Natural killer cell treated with Interleukin-12 subunit alpha and Interleukin-12 subunit beta and Interleukin-15 and Interleukin-18, amount 100 ng/mL, for 72 hours (primary cell): ENCODE measurements at regions not wholly inside any gene's neighbourhood (a gene's known extent, or its start where the extent isn't known, plus 50 kb on each side); places are given as distances from the start of the nearest gene placed in this dataset.

Experiments
- ATAC-seq, 2 donors: fragments of 150-1000 bp; cut with Tn5 transposase in 1 of 2; sonication (Bioruptor Pico), chemical (Tn5 transposase) in 1 of 2; 2 replicates each; pipeline ENCODE4 v1.10.0; 2021
- DNase-seq: peaks from one replicate; pipeline ENCODE4 v3.0.0; 2022; ENCODE audit warnings: low spot score
- H3K27ac Mint-ChIP-seq, 2 donors: 1 replicate in 1 of 2; 2 replicates in 1 of 2; pipeline ENCODE4 v1.8.0; 2022; ENCODE audit warnings: mixed read lengths in 2 of 2, mild to moderate bottlenecking in 1 of 2, moderate library complexity in 1 of 2
- H3K27me3 Mint-ChIP-seq, 2 donors: 1 replicate in 1 of 2; 2 replicates in 1 of 2; pipeline ENCODE4 v1.8.0; 2022; ENCODE audit warnings: mixed read lengths in 2 of 2
- H3K36me3 Mint-ChIP-seq: one replicate; pipeline ENCODE4 v1.8.0; 2022; ENCODE audit warnings: mixed read lengths
- H3K4me1 Mint-ChIP-seq, 2 donors: 1 replicate in 1 of 2; 2 replicates in 1 of 2; pipeline ENCODE4 v1.8.0; 2022; ENCODE audit warnings: low read depth in 2 of 2, mixed read lengths in 2 of 2, mild to moderate bottlenecking in 1 of 2
- H3K4me3 Mint-ChIP-seq: one replicate; pipeline ENCODE4 v1.8.0; 2022; ENCODE audit warnings: mixed read lengths
- H3K9me3 Mint-ChIP-seq: 2 replicates; pipeline ENCODE4 v1.8.0; 2022; ENCODE audit warnings: mixed read lengths

DNA sequence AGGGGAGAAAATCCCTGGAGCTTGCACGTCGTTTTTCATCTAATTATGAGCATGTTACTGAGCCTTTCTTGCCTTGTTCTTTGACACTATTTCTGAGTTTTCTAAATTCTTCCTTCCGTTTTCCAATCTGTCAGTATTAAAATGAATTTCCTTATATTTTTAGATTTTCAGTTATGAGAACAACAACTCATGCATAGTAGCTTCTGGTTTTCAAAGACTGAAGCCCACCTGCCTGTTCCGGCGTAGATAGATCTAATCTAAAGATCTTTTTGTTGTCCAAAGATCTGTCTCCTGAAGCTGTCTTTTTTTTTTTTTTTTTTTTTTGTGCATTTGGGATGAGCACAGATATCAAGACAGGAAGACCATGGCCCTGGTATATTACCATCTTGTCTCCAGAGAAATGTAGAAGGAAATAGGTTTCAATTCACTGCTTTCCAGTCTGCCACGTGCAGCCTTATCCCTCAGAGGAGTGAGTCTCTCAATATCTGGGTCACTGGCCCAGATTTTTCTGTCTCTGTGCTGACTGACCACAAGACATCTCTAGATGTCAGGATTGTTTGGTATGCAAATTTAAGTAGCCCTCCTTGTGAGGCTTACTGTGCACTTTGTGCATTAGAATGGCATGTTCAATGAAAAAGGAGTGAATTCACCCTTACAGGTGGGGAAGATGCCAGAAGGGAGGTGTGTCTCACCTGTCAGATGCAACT, 222.3 kb upstream of the TMC3 start:
- H3K4me1 Mint-ChIP-seq, result no peaks in the 10 kb centered on the region
- peaks cover 11% of the 10 kb centered on the region for H3K36me3 Mint-ChIP-seq
- no peak overlapping the region for H3K27ac Mint-ChIP-seq
- no peak for DNase-seq
- no peak overlapping the region for H3K4me3 Mint-ChIP-seq
- no peak for ATAC-seq
- peaks cover 13% of the 10 kb centered on the region for H3K9me3 Mint-ChIP-seq
- H3K27me3 Mint-ChIP-seq, result peaks cover 6 to 14% of the 10 kb centered on the region in 2 donors

DNA sequence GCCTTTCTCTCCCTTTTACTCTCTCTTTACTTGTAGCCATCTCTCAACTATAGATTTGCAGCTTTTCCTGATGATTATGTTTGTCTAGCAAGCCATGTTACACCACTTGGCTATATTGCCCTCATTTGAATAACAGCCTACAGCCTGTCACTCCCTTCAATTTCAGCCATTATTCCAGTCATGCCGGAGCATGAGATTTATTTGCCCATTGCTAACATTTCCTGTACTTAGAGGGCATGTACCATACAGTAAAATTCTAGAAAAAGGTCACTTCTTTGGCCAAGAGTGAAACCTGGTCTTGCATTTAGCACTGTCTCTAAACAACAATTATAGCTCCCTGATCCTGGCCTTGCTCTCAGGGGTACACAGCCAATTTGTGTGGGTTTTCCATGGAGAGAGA, 221.7 kb upstream of the TMC3 start:
- Mint-ChIP-seq H3K27me3 (peaks cover 6 to 11% of the 10 kb centered on the region in 2 donors), H3K36me3 (peaks cover 7% of the 10 kb centered on the region), H3K4me1 (no peaks in the 10 kb centered on the region), H3K27ac (no peak overlapping the region), H3K9me3 (peaks cover 12% of the 10 kb centered on the region), H3K4me3 (no peak overlapping the region)
- DNase-seq, result no peak
- ATAC-seq, result no peak

DNA sequence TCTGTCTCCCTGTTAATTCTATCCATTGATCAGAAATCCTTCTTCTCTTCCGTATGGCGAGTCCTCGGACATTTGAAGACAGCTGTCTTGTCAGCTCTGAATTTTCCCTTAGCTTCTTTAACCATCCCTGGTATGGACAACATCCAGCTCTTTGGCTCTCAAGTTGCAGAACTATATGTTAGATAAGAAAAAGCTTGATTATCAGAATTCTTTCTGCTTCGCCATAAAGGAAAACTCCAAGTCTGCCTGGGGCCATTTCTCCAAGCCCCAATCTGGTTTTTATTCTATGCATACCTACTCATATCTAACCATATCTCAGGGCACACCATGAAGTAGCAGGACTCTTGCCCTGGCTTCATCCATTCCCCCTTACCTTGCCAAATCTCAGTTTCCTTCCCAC, 215.7 kb upstream of the TMC3 start:
- Mint-ChIP-seq H3K4me3 (no peak overlapping the region), H3K27ac (no peak overlapping the region), H3K27me3 (peaks cover 2 to 19% of the 10 kb centered on the region in 2 donors), H3K9me3 (no peaks in the 10 kb centered on the region), H3K4me1 (no peaks in the 10 kb centered on the region), H3K36me3 (no peaks in the 10 kb centered on the region)
- ATAC-seq (no peak), DNase-seq (no peak)

DNA sequence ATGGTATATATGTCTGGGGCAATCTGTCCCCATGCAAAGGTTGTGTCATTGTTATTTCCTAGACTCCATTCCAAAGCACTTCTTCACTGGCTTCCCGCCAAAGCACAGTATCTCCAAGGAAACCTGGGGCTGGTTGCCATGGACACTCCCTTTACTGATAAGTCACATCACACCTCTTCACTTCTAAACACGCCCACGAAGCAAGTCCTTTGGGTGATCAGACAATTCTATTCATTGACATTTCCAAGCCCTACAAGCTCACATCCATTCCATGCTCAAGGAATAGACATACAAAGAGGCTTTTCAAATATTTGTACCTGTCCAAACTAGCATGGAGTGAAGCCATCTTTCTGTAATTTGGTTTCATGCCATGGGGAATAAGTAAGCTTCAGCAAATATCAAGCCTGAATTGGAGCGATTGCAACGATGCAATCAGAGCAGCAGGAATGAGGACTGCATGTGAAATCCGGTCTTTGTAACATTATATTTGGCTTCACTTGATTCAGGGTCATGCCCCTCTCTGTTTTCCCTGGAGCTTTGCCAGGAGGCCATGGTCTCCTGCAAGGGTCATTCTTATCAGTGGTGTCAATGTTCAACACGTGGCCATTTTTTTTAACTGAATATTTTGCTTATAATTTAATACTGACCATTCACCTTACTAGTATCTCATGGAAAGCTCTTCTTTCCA, 201.6 kb upstream of the TMC3 start:
- Mint-ChIP-seq H3K4me3 (no peak overlapping the region), H3K27ac (no peak overlapping the region), H3K9me3 (no peaks in the 10 kb centered on the region), H3K36me3 (no peaks in the 10 kb centered on the region), H3K27me3 (peaks cover 17 to 49% of the 10 kb centered on the region in 2 donors), H3K4me1 (no peaks in the 10 kb centered on the region)
- ATAC-seq (no peak), DNase-seq (no peak)

DNA sequence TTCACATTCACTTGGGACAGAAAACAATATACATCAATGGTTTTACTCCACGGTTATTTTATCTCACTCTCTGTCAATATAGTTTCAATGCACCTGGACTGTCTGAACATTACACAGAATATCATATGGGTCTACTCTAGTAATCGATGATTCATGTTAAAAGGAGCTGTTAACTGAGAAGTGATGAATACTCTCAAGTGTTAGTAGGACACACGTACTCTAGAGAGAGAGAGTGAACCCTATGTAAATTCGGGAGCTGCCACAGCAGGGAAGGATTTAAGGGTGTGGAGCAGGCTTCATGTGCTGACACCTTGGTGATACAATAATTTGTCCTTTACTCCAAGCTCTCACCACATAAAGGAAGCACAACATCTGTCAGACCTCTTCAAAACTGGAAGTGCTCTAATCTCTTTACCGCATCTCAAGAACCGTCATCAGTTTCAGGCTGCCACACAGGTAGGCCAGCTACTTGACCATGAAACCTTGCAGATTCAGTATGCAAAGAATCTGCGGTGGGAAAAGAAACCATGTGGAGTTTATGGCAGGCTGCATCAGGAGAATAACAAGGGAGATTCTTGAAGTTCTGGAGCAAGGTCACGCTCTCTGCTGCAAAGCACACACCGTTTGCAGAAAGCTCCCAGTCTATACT, 199.2 kb upstream of the TMC3 start:
- H3K4me3 Mint-ChIP-seq, result no peak overlapping the region
- ATAC-seq, result no peak

DNA sequence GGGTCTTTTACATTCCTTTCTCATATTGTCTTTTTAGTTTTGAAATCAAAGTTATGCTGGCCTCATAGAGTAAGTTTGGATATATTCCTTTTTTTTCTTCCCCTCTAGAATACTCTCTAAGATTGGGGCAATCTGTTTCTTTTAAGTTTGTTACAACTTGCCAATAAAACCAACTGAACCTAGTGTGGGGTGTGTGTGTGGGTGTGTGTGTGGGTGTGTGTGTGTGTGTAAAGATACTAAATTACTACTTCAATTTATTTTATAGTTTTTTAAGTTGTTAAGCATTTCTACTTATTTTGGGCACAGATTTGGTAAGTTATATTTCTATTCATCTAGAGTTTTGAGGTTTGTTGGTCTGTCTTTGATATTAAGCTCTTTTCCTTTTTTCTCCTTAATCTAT, 198.2 kb upstream of the TMC3 start:
- DNase-seq (no peak), ATAC-seq (no peak)
- peaks cover 20 to 45% of the 10 kb centered on the region in 2 donors for H3K27me3 Mint-ChIP-seq
- H3K4me3 Mint-ChIP-seq, result no peak overlapping the region
- no peaks in the 10 kb centered on the region for H3K36me3 Mint-ChIP-seq
- no peaks in the 10 kb centered on the region for H3K4me1 Mint-ChIP-seq
- no peaks in the 10 kb centered on the region for H3K9me3 Mint-ChIP-seq
- no peak overlapping the region for H3K27ac Mint-ChIP-seq

More for the DNA sequence above, 199.2 kb upstream of the TMC3 start:
- Mint-ChIP-seq H3K27ac (no peak overlapping the region), H3K27me3 (peaks cover 19 to 47% of the 10 kb centered on the region in 2 donors), H3K9me3 (no peaks in the 10 kb centered on the region), H3K36me3 (no peaks in the 10 kb centered on the region), H3K4me1 (no peaks in the 10 kb centered on the region)
- no peak for DNase-seq

DNA sequence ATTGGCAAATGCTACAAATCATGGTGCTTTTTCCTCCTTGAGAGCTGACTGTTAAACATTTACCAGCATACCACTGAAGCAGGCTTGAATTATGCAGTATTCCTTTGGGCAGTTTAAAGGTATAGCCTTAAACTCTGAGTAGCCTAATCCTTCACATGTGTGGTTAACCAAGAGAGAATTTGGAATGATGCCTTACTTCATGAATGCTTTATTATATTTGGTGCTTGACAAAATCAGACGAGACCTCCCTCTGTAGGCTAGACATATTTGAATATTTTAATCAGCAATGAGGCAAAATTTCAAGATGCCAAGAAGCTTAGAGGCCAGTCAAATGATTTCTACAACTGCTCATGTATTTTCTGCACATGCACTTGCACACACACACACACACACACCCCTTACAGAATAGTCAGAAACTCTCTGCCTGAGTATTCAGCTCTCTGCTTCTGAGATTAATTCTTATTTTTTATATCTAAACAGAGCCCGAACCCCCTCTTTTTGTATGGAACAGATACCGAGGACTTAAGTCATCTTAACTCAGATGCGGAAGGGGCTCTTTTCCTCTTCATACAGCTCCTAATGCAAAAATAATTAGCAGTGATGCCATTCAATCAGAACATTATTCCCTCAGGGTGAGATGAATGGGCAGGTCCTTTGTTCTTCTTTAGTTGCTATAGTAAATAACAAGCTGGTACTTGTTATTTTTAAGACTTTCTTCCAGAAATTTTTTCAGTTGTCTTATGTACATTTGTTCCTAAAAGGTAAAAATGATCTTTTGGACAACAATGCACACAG, 195.5 kb upstream of the TMC3 start:
- Mint-ChIP-seq H3K4me3 (no peak overlapping the region), H3K4me1 (no peaks in the 10 kb centered on the region), H3K9me3 (no peaks in the 10 kb centered on the region), H3K27me3 (peaks cover 16 to 45% of the 10 kb centered on the region in 2 donors), H3K36me3 (no peaks in the 10 kb centered on the region), H3K27ac (no peak overlapping the region)
- ATAC-seq (no peak), DNase-seq (no peak)

DNA sequence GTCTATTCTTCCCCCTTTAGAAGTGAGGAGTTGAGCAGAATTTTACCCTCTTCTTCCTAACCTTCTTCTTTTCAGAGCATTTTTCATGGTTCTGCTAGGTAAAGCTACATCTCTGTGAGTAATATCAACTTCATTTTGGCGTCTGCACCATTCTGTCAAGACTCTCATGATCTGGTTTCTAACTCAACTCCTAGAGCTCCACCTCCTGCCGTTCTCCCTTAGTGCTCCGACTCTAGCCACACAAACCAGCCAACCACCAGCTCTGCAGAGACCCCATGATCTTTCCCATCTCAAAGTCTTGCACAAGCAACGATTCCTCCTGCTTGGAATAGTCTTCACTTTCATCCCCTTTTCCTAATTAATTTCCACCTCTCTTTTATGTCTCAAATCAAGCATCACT, 193.9 kb upstream of the TMC3 start:
- no peaks in the 10 kb centered on the region for H3K4me1 Mint-ChIP-seq
- no peak for DNase-seq
- peaks cover 14 to 40% of the 10 kb centered on the region in 2 donors for H3K27me3 Mint-ChIP-seq
- no peaks in the 10 kb centered on the region for H3K9me3 Mint-ChIP-seq
- no peak overlapping the region for H3K27ac Mint-ChIP-seq
- H3K4me3 Mint-ChIP-seq, result no peak overlapping the region
- ATAC-seq, result no peak
- no peaks in the 10 kb centered on the region for H3K36me3 Mint-ChIP-seq

DNA sequence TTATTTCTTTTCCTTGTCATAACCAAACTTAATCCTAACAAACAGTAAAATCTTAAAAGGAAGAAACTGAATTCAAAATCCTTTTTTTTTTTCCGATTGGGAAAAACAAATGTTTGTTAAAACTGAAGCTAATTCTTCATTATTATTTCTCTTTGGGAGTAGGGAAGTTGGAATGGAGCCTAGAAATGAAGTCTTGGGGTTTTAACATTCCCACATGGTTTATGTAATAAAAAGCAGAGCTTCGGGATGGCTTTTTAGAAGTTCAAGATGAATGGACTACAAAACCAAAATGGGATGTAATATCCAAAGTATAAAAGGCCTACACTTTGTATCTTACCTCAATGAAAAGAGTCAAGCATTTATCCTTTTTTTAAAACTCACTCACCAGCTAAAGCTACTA, 189.0 kb upstream of the TMC3 start:
- Mint-ChIP-seq H3K4me1 (no peaks in the 10 kb centered on the region), H3K9me3 (no peaks in the 10 kb centered on the region), H3K27ac (no peak overlapping the region), H3K27me3 (peaks cover 2 to 18% of the 10 kb centered on the region in 2 donors), H3K4me3 (no peak overlapping the region), H3K36me3 (no peaks in the 10 kb centered on the region)
- ATAC-seq (no peak), DNase-seq (no peak)

DNA sequence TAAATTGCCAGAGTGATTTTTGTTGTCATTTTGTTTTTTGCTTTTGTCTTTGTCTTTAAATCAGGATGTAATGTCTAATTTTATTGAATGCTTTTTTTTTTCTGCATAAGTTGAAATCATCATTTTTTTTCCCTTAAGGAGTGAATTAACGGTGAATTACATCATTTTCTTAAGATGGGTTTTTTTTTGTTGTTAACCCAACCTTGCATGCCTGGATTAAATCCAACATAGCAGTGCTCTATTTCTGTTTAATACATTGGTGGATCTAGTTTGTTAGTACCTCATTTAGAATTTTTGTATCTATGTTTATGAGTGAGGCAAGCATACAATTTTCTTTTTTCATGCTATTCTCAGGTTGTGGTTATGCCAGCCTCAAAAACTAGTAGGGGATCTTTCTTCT, 186.4 kb upstream of the TMC3 start:
- Mint-ChIP-seq H3K36me3 (no peaks in the 10 kb centered on the region), H3K27me3 (peaks cover 7 to 29% of the 10 kb centered on the region in 2 donors), H3K9me3 (no peaks in the 10 kb centered on the region), H3K27ac (no peak overlapping the region), H3K4me3 (no peak overlapping the region), H3K4me1 (no peaks in the 10 kb centered on the region)
- DNase-seq (no peak), ATAC-seq (no peak)

DNA sequence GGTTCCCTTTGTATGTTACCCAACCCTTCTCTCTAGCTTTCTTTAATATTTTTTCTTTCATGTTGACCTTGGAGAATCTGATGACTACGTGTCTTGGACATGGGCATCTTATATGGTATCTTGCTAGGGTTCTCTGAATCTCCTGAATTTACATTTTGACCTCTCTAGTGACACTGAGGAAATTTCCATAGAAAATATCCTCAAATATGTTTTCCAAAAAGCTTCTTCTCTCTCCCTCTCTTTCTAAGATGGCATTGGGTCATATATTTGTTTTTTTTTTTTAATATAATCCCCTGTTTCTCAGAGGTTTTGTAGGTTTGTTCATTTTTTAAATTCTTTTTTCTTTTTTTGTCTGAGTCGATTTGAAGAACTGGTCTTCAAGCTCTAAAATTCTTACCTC, 184.0 kb upstream of the TMC3 start:
- no peaks in the 10 kb centered on the region for H3K9me3 Mint-ChIP-seq
- DNase-seq, result no peak
- H3K27ac Mint-ChIP-seq, result no peak overlapping the region
- H3K36me3 Mint-ChIP-seq, result no peaks in the 10 kb centered on the region
- H3K27me3 Mint-ChIP-seq, result peaks cover 13 to 44% of the 10 kb centered on the region in 2 donors
- no peak for ATAC-seq
- no peaks in the 10 kb centered on the region for H3K4me1 Mint-ChIP-seq
- no peak overlapping the region for H3K4me3 Mint-ChIP-seq

DNA sequence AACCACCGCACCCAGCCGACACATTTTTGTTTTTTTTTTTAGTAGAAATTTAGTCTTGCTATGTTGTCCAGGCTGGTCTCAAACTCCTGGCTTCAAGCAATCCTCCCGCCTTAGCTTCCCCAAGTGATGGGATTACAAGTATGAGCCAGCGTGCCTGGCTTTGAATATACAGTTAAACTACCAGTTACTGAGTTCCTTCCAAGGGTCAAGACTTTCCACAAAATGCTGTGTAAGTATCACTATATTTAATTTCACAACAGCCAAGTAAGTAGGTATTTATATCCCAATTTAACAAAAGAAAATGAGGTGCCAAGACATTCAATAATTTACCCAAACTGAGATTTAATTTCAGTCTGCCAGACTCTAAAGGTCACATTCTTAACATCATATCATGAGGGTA, 181.3 kb upstream of the TMC3 start:
- Mint-ChIP-seq H3K27ac (no peak overlapping the region), H3K4me1 (no peaks in the 10 kb centered on the region), H3K9me3 (no peaks in the 10 kb centered on the region), H3K4me3 (no peak overlapping the region), H3K36me3 (no peaks in the 10 kb centered on the region), H3K27me3 (peaks cover 17 to 51% of the 10 kb centered on the region in 2 donors)
- DNase-seq (no peak), ATAC-seq (no peak)

DNA sequence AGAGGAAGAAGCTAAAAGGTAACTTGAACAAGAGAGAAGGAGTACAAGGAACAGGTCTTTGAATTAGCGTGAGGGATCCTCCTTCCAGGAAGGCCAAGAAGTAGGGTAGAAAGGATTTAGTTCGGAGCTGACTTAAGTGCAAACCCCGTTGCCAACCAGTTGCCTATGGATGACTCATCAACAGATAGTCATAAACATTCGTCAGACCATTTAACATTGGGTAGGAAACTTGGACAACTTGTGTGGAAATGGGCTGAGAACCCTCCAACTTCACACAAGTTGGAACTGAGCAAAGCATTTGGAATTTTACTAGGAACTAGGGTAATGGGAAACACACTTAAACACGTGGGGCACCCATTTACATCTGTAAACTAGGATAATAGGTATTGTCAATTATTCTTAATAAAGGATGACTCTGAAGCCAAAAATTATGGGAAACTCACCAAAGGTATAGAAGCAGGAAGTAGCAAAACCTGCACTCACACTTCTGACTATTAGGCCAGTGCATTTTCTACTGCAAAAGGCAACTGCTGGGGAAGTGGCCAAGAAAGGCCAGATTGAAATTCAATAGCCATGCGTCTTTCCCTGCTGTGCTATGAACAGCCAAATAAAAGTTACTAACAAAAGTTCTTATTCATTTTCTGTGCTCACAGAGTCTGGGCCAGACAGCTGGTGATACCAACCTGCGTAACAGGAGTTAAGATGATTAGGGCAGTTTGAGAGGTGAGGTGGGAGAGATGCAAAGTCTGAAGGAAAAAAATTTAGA, 174.5 kb upstream of the TMC3 start:
- no peak overlapping the region for H3K27ac Mint-ChIP-seq
- no peak overlapping the region for H3K4me3 Mint-ChIP-seq
- no peaks in the 10 kb centered on the region for H3K4me1 Mint-ChIP-seq

More for the DNA sequence above, 174.5 kb upstream of the TMC3 start:
- ATAC-seq, result no peak
- Mint-ChIP-seq H3K27me3 (peaks cover 18 to 34% of the 10 kb centered on the region in 2 donors), H3K36me3 (no peaks in the 10 kb centered on the region), H3K9me3 (no peaks in the 10 kb centered on the region)
- no peak for DNase-seq
